Fibroblast of the conjunctiva (primary cell): ENCODE measurements at regions not wholly inside any gene's neighbourhood (a gene's known extent, or its start where the extent isn't known, plus 50 kb on each side); places are given as distances from the start of the nearest gene placed in this dataset.
"Not testable (repeated sequence)": the region's sequence is repeated elsewhere in the genome, so short reads cannot be mapped to it uniquely, and the experiment has no call there.

Source experiments
- DNase-seq: peaks from one replicate; pipeline ENCODE4 v3.0.0-alpha.2; 2010; ENCODE audit warnings: low read depth

DNA sequence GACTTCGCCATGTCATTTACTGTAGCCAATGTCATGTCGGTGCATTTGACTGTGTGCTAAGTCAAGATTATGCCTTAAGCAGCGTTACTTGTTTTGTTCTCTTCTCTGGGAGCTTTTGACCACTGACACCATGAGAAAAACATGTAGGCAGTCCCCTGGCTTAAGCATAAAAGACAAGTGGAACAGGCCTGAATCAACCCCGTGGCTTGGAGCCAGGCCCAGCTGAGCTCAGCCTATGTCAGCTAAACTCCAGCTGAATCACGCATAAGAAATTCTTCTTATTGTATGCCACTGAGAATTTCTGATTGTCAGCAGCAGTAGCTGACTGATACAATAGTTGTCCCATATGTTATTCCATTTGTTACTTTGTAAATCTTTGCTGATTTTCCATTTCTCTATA is 261.9 kb downstream of the CBLL2 start:
- DNase-seq = peak; percentile 49

DNA sequence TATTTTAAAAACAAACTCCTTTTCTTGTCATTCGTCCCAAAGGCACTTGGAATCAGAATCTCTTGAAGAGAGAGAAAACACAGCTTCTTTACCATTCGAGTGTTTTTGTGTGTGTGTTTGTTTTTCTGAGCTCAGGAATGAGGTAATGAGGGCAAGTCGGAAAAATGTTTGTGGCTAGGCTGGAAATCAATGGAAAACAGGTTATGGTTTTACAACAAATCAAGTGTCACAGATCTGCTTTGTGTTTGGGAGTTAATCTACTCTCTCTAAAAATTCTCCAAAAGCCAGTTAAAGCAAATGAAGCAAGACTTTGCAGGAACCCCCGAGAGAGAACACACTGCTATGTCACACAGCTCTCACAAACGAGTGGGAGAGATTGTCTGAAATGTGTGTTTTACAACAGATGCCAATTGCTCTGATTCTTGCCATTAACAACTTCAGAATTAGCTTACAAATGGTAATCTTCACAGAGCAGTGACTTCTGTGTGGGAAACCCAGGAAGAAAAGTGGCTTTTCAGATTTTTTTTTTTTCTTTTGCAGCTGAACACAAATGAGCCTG is 264.1 kb downstream of the CBLL2 start:
- DNase-seq = no peak

DNA sequence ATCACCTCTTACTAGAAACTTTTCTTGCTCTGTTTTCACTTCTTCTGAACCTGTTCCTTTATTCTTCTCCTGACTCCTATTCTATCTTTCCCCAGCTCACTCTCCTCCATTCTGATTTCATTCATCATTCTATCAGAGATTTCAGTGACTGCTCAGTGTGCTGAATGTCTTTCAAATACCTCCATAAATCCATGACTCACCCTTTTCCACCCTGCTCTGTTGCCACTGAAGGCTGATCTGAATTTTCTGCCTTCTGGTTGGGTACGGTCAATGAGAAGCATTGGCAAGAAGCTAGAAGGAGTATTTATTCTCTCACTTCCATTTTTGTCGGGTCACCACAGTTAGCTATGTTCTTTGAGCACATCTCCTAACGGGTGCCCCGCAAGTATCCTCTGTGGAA is 265.9 kb downstream of the CBLL2 start:
- DNase-seq = no peak

DNA sequence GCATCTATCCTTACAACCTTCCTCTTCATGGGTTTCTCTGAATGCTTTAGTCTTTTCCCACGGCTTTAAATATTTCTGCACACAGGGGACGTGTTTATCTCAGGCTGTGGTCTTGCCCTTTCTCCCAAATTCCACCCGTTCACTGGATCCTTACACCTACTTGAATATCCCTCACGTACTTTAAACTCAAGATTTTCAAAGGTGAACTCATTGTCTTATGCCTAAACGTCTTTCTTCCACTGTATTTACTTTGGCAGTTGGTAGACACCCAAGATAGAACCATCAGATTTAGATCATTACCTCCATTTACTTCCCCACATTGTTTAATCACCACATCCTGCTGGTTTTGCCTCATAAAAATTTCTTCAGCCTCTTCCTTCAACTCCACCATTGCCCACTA is 269.2 kb downstream of the CBLL2 start:
- no peak for DNase-seq

DNA sequence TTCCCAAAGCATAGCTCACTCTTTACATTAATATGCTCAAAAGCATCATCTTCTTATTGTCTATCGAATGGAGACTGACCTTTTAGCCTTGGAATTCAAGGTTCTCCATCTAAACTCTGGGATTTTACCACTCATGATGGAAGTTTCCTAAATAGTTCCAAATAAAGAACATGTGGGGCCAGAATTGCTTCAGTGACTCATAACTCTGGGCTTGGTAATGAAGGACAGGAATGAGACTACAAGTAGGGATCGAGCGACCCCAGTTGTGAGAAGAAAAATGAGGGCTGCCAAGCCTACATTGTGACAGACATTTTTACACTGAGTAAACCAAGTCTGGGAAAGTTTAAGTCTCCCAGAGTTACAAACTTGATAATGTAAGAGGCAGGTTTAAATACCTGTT is 269.9 kb downstream of the CBLL2 start:
- no peak for DNase-seq

DNA sequence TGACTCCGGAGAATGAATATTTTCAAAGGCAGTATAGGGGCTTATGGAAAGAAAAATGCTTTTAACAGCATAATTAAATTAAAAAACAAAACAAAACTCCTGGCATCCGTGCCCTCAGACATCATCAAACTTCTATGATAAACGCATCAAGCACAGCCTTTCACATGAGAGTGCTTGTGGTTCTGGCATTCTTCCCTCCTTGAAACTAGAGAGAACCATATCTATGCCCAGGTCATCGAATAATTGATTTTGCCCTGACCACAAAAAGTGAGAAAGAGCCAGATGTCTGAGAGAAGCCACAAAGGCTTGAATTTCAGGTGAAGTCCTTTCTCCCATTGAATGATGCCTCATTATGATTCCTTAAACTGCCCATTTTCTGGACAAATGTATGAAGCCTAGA is 286.8 kb downstream of the CBLL2 start:
- DNase-seq = no peak

DNA sequence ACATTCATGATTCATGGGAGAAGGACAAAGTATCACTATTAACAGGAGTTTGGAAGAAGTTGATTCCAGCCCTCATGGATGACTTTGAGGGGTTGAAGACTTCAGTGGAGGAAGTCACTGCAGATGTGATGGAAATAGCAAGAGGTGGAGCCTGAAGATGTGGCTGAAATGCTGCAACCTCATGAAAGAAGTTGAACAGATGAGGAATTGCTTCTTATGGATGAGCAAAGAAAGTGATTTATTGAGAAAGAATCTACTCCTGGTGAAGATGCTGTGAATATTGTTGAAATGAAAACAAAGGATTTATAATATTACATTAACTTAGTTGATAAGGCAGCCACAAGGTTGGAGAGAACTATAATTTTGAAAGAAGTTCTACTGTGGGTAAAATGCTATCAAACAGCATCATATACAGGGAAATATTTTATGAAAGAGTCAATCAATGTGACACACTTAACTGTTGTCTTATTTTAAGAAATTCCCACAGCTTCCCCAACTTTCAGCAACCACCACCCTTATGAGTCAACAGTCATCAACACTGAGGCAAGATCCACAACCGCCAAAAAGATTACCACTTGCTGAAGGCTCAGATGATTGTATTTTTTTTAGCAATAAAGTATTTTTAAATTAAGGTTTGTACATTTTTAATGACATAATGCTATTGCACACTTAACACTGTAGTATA is 302.6 kb downstream of the CBLL2 start:
- no peak for DNase-seq

DNA sequence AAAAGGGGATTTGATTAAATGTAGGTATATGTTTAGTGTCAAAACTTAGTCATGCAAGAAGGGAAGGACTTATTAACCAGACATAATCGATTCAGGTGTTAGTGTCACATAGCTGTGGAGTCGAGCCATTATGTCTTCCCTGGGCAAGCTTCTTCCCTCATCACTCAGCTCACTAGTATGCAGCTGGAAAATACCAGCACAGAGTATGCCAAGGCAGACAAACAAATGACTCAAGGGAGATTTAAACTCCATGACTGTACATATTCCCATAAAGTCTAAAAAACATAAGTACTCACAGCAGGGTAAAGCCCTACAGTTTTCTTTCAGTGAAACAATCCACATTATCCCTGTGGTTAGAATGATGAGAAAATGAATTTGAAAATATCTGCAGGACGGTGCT is 304.5 kb downstream of the CBLL2 start:
- peak; percentile 16 for DNase-seq

DNA sequence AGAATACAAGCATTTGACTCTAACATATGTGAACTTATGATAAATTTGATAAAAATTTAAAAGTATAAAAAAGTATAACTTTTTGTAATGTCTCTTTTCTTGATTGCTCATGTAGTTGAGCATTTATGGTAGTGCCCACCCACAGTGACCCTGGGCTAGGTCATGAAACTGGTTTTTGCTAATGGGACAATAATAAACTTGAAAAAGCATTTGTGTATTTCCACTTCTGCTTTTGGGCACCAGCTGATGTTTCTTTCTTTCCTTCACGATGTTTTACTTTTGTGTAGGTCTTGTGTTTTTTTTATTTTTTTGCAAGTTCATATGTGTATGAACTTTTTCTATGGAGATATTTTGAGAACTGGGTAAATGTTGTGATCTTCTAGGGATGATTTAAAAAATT is 313.1 kb downstream of the CBLL2 start:
- no peak for DNase-seq

DNA sequence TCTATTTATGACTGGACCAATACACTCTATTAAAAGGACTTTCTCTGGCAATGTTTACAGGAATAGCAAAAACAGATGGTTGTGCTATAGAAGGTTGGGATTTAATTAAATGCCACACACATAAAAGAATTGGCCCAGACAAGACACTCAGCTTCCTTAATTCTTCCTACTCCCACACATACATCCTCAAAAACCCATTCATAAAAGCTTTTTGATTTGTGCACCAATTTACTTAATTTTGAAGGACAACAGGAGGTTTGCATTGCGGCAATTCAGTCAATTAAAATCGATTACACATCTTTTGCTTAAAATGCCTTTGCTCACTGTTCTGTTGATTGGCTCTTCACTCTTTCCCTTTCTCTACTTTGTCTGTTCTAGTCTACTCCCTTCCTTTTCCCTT is 317.1 kb downstream of the CBLL2 start:
- DNase-seq = no peak

DNA sequence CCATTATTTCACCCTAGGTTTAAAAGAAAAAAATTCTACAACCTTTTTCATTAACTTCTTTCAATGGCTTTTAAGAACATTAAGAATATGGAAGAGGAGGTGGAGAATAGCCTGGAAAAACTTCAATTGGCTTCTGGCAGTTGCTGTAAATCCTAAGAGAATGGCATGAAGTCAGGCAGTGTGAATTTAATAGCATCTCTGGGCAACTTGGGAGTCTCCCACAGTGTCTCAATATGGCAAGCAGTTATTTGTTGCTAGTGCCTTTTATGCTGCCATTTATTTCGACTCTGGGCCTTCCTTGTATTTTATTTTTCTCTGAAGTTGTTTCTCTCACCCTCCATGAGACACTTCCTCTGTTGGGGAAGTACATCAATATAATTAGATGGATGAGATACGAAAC is 322.1 kb downstream of the CBLL2 start:
- DNase-seq = no peak

DNA sequence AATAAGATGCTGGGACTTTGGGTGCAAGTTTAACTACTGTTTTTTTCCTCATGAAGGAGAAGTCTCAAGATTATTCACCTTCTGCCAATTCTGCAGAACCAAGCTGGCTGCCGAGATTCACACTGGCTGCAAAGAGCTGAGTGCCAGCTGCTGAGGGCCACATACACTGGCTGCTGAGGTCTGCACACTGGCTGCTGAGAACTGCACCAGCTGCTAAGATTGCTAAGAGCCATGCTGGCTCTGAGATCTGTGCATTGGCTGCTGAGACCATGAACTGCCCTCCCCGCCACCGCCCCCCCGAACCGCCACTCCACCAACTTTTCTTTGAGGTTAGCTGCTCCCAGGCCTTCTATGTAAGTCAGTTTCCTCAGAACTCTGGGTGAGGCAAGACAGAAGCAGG is 330.3 kb downstream of the CBLL2 start:
- DNase-seq = no peak

DNA sequence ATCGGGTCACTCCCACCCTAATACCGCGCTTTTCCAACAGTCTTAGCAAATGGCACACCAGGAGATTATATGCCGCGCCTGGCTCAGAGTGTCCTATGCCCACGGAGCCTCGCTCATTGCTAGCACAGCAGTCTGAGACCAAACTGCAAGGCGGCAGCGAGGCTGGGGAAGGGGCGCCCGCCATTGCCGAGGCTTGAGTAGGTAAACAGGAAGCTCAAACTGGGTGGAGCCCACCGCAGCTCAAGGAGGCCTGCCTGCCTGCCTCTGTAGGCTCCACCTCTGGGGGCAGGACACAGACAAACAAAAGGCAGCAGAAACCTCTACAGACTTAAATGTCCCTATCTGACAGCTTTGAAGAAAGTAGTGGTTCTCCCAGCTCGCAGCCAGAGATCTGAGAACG is 336.7 kb downstream of the CBLL2 start:
- DNase-seq = not testable (repeated sequence)

DNA sequence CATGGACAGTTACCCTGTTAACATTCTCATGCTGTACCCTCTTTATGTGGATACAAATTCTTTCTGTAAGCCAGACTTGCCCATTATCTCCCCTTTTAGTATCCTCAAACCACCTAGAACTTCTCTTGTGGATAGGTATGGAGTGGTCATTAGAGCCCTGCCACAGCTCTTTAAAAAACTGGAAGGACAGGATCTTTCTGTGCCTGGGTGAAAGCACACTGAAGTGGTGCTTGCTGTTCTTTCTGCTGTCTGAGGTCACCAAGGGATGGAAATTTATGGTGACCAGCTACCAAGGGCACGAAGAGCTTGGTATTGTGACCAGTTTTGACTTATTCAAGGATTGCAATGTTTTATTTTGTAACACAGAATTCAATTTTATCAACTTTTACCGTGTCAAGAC is 344.2 kb downstream of the CBLL2 start:
- DNase-seq = no peak

DNA sequence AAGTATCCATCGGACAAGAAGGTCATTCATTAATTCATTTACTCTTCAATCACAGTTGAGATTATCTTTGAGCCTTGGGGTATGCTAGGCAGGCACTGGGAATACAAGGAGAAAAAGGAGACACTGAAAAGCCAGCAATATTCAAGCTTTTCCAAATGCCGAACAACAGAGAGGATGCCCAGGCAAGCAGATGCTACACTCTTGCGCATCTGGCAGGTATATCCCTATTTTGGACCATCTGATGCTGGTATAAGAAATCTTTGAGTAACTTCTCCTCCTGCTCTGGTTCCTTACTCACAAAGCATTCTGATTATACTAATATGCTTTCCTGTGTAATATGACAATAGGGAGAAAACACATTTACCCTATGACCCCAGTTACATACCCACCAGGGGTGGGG is 354.9 kb downstream of the CBLL2 start:
- no peak for DNase-seq

DNA sequence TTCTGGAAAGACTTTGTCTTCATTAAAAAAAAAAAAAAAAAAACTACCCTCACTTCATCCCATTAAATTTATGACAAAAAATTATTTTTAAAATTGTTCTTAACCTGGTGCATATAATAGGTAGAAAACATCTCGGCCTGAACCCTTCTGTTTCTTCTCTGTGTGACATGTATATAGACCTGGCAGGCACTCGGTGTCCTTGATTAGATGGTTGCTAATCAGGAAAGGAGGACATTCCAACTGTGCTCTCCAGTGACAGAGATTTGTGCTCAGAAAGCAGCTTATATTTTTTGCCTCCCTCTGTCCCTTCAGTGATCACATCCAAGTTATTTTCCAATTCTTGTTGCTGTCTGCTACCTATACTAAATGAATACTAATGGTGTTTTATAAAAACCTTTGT is 355.6 kb downstream of the CBLL2 start:
- DNase-seq = no peak

DNA sequence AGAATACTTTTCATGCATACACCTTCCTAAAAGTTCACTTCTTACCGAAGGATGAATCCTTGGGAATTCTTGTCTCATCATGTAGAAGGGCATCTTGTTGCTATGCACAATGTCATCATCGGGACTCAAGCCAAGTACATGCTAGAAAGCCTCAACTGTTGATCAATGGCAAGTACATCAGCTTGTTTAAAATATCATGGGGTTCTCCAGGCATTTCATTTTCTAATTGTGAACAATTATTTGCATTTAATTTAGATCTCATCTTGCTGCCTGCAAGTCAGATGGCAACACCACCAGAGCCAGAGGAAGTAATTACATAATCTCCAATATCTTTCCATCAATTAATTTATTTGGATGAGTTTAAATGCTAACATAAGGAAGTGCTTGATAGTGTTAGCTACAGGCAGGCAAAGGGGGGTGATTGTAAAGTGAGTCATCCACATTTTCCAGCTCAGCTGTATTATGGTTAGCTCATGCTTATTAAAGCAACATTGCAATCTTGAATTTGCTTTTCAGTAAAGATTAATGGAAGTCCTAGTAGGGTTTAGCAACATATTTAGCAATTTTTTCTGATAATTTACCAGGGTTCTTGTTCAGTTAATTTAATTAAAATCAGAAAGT is 356.5 kb downstream of the CBLL2 start:
- DNase-seq = peak; percentile 18

DNA sequence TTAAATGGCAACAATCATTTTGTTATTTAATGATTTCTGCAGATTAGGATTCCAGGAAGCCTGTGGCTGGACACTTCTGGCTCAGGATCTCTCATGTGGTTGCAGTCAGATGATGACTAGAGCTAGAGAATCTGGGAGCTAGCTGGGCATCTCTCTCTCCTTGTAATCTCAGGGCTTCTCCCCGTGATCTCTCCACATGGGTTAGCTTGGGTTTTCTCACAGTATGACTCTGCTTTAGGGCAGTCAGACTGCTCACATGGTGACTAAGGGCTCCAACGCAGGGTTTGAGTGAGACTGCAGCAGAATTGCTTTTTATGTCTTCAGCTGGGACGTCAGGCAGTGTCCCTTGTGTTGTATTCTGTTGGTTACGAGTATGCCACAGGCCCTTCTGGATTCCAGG is 361.4 kb downstream of the CBLL2 start:
- DNase-seq = no peak

DNA sequence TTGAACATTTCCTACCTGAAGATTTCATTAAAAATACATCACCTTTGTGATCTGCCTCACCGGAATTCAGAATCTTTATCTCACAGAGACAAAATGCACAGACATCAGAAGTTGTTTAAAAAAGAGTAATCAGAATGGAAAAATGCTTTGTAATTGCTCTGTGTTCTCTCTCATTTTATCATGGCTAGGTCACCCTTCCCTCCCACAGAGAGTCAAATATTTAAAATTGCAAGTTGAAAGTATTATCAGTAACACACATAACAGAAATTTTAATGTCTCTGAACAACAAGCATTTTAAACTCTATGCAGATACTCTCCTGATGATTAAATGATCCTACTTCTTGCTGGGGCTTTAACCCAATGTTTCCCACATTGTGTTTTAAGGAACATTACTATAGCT is 362.0 kb downstream of the CBLL2 start:
- DNase-seq = no peak

DNA sequence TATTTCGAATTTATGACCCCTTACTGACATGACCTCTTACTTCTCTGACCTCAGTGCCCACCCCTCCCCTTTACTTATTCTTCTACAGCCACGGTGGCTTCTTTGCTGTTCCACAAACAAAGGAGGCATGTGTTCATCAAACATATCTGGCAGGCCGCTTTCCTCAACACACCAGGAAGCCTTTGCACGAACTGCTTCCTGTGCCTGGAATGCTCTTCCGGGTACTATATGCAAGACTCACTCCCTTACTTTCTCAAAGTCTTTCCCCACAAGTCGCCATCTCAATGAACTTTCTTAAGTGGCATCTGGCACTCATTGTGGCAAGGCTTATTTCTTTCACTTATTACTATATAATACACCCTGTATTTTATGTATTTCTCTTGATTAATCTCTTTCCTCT is 351.5 kb upstream of the DDX53 start:
- DNase-seq = no peak

DNA sequence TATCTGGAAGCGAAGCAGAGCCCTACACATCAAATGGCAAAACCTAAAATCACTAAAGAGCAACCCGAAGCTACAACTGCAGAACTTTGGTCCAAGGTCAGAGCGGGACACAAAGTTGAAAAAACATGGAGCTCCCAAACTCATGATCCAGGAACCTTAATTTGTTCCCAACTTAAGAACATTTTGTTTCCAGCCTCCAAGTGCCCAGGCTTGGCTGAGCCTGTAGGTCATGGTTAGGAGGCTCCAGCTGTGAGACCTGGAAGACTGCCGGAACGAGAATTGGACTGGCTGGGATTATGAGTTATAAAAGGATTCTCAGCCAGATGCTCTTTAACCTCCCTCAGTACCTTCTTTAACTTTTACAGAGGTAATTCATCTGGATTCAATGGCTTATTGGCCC is 349.1 kb upstream of the DDX53 start:
- no peak for DNase-seq

DNA sequence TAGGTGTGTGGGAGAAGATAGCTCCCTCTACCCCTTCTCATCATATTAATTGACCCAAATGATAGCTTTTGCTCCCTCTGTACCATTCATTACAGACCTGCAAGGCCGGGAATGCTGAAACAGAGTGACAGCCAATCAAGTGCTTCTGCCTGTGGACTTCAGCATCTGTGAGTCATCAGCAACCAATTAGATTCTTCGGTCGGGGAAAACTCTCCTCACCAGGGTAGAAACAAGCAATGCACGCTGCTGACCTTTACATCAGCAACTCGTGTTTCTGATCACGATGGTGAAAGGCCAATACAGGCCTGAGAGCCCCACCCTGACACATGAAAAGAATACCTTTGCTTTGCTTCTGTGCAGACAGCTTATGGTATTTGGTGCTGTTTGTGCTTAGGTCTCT is 347.2 kb upstream of the DDX53 start:
- peak; percentile 2 for DNase-seq

DNA sequence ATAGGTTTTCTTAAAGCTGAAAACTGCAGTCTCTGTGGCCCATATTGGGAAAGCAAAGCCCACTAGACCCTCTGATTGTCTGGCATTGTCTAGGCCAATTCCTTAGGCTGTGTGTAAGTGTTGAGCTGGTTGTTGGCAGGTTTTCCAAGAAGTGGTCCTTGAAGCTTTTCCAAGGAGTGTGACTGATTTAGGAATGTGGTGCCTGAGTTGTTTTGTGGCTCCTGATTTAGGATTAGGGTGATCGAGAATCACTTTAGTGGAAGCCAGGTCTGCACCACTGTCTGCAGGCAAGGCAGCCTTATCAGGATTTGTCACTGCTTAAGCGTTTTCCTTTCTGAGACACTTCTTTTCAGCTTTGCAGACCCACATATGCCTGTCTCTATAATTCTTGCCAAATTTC is 339.0 kb upstream of the DDX53 start:
- DNase-seq = no peak

DNA sequence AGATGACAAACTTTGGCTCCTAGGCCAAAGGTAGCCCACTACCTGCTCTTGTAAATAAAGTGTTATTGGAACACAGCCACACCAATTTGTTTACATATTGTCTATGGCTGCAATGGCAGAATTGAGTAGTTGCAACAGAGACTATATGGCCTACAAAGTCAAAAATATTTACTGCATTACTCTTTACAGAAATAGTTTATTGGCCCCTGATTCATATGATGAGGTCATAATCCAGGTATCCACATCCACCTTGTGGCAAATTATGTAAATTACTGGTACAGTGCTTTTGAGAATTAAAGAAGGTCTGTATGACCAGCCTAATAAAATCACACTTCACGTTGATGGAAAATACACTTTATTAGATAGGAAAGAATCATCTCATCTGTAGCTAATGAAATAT is 337.0 kb upstream of the DDX53 start:
- no peak for DNase-seq
